Activated naive CD8-positive, alpha-beta T cell treated with anti-CD3 and anti-CD28 coated beads, Interleukin-2, amount 50 U/mL, for 24 hours (primary cell): ENCODE measurements at regions not wholly inside any gene's neighbourhood (a gene's known extent, or its start where the extent isn't known, plus 50 kb on each side); places are given as distances from the start of the nearest gene placed in this dataset.

Experiments used
- ATAC-seq: fragments of 150-1000 bp; cut with Tn5 transposase; one replicate; pipeline ENCODE4 v1.10.0; 2021
- DNase-seq: peaks from one replicate; pipeline ENCODE4 v3.0.0; 2021
- H3K27ac Mint-ChIP-seq: one replicate; pipeline ENCODE4 v1.8.0; 2021; ENCODE audit warnings: mild to moderate bottlenecking, mixed read lengths
- H3K27me3 Mint-ChIP-seq: one replicate; pipeline ENCODE4 v1.8.0; 2021; ENCODE audit warnings: mixed read lengths
- H3K36me3 Mint-ChIP-seq: one replicate; pipeline ENCODE4 v1.8.0; 2021; ENCODE audit warnings: low read depth, mixed read lengths
- H3K4me1 Mint-ChIP-seq: one replicate; pipeline ENCODE4 v1.8.0; 2021; ENCODE audit warnings: mixed read lengths
- H3K4me3 Mint-ChIP-seq: one replicate; pipeline ENCODE4 v1.8.0; 2021; ENCODE audit warnings: mild to moderate bottlenecking, moderate library complexity, mixed read lengths
- H3K9me3 Mint-ChIP-seq: one replicate; pipeline ENCODE4 v1.8.0; 2021; ENCODE audit warnings: mixed read lengths

- no peak for DNase-seq
- Mint-ChIP-seq H3K27ac (no peak overlapping the region), H3K27me3 (peaks cover 20% of the 10 kb centered on the region), H3K36me3 (no peaks in the 10 kb centered on the region), H3K4me1 (no peaks in the 10 kb centered on the region), H3K4me3 (no peak overlapping the region), H3K9me3 (no peaks in the 10 kb centered on the region)
- ATAC-seq: no peak
Measured at GRCh38 chr9:121581786-121582600, 69.4 kb upstream of the DAB2IP start.

- no peak for DNase-seq
- H3K36me3 Mint-ChIP-seq: no peaks in the 10 kb centered on the region
- H3K27ac Mint-ChIP-seq: no peak overlapping the region
- H3K9me3 Mint-ChIP-seq: no peaks in the 10 kb centered on the region
- H3K4me3 Mint-ChIP-seq: no peak overlapping the region
- ATAC-seq: no peak
- H3K27me3 Mint-ChIP-seq: peaks cover 20% of the 10 kb centered on the region
- no peaks in the 10 kb centered on the region for H3K4me1 Mint-ChIP-seq
Measured at GRCh38 chr9:121582641-121583040, 68.8 kb upstream of the DAB2IP start.

DNA sequence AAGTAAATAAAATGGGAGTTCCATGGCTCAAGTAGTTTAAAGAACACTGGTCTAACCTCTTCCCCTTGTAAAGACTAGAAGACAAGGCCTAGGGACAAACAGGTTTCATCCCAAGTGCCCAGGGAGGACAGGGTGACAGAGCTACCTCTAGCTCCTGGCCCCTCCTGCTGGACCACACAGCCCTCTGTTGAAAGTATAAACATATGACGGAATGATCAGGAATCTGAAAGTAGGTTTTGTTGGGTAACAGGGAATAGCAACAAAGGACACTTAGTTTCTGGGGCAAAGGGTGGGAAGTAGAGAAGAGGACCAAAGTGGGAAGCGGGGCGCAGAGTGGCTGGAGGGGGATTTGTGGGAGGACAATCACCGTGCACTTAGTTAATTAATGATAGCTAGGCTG is 67.0 kb upstream of the DAB2IP start:
- ATAC-seq: no peak
- Mint-ChIP-seq H3K36me3 (no peaks in the 10 kb centered on the region), H3K27ac (no peak overlapping the region), H3K27me3 (peaks cover 29% of the 10 kb centered on the region), H3K9me3 (no peaks in the 10 kb centered on the region), H3K4me1 (no peaks in the 10 kb centered on the region), H3K4me3 (no peak overlapping the region)
- no peak for DNase-seq

GRCh38 chr9:121587863-121588262 is 63.6 kb upstream of the DAB2IP start:
- Mint-ChIP-seq H3K4me3 (no peak overlapping the region), H3K9me3 (no peaks in the 10 kb centered on the region), H3K4me1 (no peaks in the 10 kb centered on the region), H3K36me3 (no peaks in the 10 kb centered on the region), H3K27me3 (peaks cover 39% of the 10 kb centered on the region), H3K27ac (no peak overlapping the region)
- DNase-seq: no peak
- no peak for ATAC-seq

DNA sequence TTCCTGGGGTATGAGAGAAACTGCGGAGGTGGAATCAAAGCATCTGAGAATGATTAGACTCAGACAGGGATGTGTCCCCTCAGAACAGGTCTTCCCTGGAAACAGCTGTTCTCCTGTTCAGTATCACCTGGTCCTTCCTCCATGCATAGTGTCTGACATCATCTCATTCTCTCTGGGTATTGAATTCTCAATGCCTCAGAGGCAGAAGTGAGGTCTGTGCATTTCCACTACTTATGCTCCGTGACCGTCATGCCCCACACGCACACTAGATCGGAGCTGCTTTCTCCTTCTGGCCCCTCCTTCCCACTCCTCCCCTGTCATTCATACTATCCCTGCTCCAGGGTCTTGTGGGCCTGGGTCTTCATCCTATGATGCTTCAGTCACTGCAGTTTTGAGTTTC is 61.4 kb upstream of the DAB2IP start:
- no peaks in the 10 kb centered on the region for H3K4me1 Mint-ChIP-seq
- H3K36me3 Mint-ChIP-seq: no peaks in the 10 kb centered on the region
- no peak overlapping the region for H3K4me3 Mint-ChIP-seq
- no peaks in the 10 kb centered on the region for H3K9me3 Mint-ChIP-seq
- H3K27ac Mint-ChIP-seq: no peak overlapping the region
- ATAC-seq (no peak), DNase-seq (no peak)
- H3K27me3 Mint-ChIP-seq: peaks cover 41% of the 10 kb centered on the region

- peaks cover 4% of the 10 kb centered on the region for H3K9me3 Mint-ChIP-seq
- no peaks in the 10 kb centered on the region for H3K4me1 Mint-ChIP-seq
- no peaks in the 10 kb centered on the region for H3K36me3 Mint-ChIP-seq
- H3K4me3 Mint-ChIP-seq: no peak overlapping the region
- no peak for ATAC-seq
- H3K27ac Mint-ChIP-seq: no peak overlapping the region
- H3K27me3 Mint-ChIP-seq: peaks cover 49% of the 10 kb centered on the region
- no peak for DNase-seq
Measured at GRCh38 chr9:121592265-121592664, 59.2 kb upstream of the DAB2IP start.

GRCh38 chr9:121593066-121593465 is 58.4 kb upstream of the DAB2IP start:
- ATAC-seq (no peak), DNase-seq (no peak)
- Mint-ChIP-seq H3K27ac (no peak overlapping the region), H3K4me1 (no peaks in the 10 kb centered on the region), H3K9me3 (peaks cover 7% of the 10 kb centered on the region), H3K27me3 (peaks cover 55% of the 10 kb centered on the region), H3K36me3 (no peaks in the 10 kb centered on the region), H3K4me3 (no peak overlapping the region)

- H3K4me1 Mint-ChIP-seq: peaks cover 5% of the 10 kb centered on the region
- peaks cover 7% of the 10 kb centered on the region for H3K9me3 Mint-ChIP-seq
- no peak for DNase-seq
- no peak overlapping the region for H3K4me3 Mint-ChIP-seq
- no peaks in the 10 kb centered on the region for H3K36me3 Mint-ChIP-seq
- H3K27ac Mint-ChIP-seq: no peak overlapping the region
- ATAC-seq: no peak
- H3K27me3 Mint-ChIP-seq: peaks cover 56% of the 10 kb centered on the region
Measured at GRCh38 chr9:121596515-121596914, 54.9 kb upstream of the DAB2IP start.

DNA sequence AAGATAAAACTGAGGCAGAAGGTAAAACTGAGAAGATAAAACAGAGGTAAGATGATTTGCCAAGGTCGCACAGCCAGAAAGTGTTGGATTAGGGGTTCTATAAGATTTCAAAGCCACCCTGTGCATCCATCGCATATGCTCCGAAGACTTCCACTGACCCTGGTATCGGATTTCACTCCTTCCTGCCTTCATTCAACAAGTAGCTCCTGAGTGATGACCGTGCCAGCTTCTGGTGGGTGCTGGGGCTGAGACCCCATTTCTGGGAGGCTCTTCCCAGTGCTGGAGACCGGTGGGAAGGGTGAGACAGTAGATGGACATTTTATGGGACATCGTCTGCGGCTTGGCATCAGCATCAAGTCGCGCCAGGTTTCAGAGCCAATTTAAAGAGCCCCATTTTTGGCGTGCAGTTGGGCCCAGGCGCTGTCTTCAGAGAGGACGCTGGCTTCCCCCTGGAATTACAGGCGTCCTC is 53.7 kb upstream of the DAB2IP start:
- Mint-ChIP-seq H3K27me3 (peaks cover 59% of the 10 kb centered on the region), H3K4me3 (no peak overlapping the region), H3K36me3 (no peaks in the 10 kb centered on the region), H3K27ac (no peak overlapping the region), H3K4me1 (peaks cover 5% of the 10 kb centered on the region), H3K9me3 (peaks cover 7% of the 10 kb centered on the region)
- DNase-seq: no peak
- no peak for ATAC-seq

DNA sequence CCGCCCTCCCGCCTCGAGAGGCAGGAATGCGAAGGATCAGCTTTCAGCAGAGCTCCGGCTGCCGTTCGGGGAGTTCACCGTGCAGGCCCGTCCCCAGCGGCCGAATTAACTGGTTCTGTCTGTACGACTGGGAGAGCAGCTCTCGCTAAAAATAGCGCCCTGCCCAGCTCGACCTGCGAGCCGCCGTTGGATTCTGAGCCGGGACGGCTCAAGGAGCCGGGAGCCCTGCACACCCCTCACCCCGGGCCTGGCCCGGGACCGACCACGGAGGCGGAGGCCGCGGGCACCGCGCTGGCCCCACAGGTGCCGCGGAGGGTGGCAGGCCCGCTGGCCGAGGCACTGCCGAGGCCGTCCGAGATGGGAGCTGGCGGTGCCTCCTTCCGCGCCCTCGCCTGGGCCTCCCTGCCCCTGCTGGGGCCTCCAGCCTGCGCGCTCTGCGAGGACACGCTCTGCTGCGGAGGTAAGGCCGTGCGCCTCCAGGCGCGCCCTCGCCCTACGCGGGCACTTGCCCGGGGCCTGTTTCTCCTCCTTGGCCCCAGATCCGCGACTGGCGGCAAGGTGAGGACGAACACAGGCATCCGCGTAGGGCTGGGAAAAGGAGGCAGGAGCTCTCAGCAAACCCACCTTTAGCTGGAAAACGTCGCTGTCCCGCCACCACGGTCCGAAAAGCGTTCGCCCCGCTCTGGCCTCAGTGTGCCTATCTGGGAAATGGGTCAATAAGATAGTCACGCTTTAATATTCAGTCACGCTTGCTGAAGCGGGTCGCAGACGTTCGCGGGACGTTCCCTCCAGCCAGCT is 53.1 kb upstream of the DAB2IP start:
- Mint-ChIP-seq H3K4me1 (peaks cover 5% of the 10 kb centered on the region), H3K27me3 (peaks cover 59% of the 10 kb centered on the region), H3K27ac (no peak overlapping the region), H3K9me3 (peaks cover 7% of the 10 kb centered on the region), H3K4me3 (no peak overlapping the region), H3K36me3 (no peaks in the 10 kb centered on the region)
- DNase-seq (no peak), ATAC-seq (no peak)

GRCh38 chr9:121598965-121599871 is 52.2 kb upstream of the DAB2IP start:
- Mint-ChIP-seq H3K27ac (no peak overlapping the region), H3K27me3 (peaks cover 61% of the 10 kb centered on the region), H3K9me3 (peaks cover 7% of the 10 kb centered on the region), H3K4me1 (peaks cover 5% of the 10 kb centered on the region), H3K36me3 (no peaks in the 10 kb centered on the region), H3K4me3 (no peak overlapping the region)
- no peak for DNase-seq
- ATAC-seq: no peak

DNA sequence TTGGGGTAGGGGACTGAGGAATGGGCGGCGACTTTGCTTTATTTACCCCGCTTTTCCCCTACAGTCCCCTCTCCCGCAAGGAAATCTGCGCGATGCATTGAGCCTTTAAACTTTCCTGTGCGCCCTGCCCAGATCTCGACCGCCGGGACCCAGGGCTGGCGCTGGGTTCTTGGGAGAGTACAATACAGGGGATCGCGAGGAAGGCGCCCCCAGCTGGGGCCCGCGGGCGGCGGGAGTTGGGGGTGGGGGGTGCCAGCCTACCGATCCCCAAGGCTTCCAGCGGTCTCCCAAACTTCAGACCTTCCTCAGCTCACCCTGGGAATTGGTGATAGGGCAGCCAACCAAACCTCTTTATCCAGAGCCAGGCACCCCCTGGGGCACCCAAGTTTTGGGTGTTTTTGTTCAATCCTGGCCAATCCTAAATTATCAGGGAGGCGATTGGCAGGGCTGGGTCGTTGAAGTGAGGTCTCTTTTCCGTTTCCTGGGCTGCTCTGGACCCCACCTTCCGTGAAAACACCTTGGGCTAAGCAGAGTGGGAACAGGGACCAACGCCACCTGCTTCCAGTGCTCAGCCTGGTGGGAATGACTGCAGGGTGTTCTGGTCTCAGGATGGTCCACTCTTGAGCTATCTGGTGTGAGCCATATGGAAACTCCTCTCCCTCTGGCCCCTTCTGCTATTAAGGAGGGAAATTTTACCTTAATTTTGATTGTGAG is 51.4 kb upstream of the DAB2IP start:
- H3K27ac Mint-ChIP-seq: no peak overlapping the region
- peaks cover 7% of the 10 kb centered on the region for H3K9me3 Mint-ChIP-seq
- peaks cover 59% of the 10 kb centered on the region for H3K27me3 Mint-ChIP-seq
- H3K4me1 Mint-ChIP-seq: peaks cover 5% of the 10 kb centered on the region
- DNase-seq: no peak
- no peaks in the 10 kb centered on the region for H3K36me3 Mint-ChIP-seq
- ATAC-seq: no peak
- H3K4me3 Mint-ChIP-seq: no peak overlapping the region

GRCh38 chr9:121601194-121601593 is 50.2 kb upstream of the DAB2IP start:
- peaks cover 5% of the 10 kb centered on the region for H3K4me1 Mint-ChIP-seq
- no peak overlapping the region for H3K4me3 Mint-ChIP-seq
- DNase-seq (no peak), ATAC-seq (no peak)
- H3K27ac Mint-ChIP-seq: no peak overlapping the region
- no peaks in the 10 kb centered on the region for H3K36me3 Mint-ChIP-seq
- H3K27me3 Mint-ChIP-seq: peaks cover 53% of the 10 kb centered on the region
- peaks cover 7% of the 10 kb centered on the region for H3K9me3 Mint-ChIP-seq
